Glutamatergic neuron (in vitro differentiated cells): ENCODE measurements at regions not wholly inside any gene's neighbourhood (a gene's known extent, or its start where the extent isn't known, plus 50 kb on each side); places are given as distances from the start of the nearest gene placed in this dataset. TPM values are rescaled to one million over a fixed set of nuclear protein-coding genes. Genes with fewer than 3 reads are reported as not detected.
"Not testable (repeated sequence)": the region's sequence is repeated elsewhere in the genome, so short reads cannot be mapped to it uniquely, and the experiment has no call there.

Experiments
- DNase-seq: peaks from one replicate; pipeline ENCODE4 v3.0.0; 2022
- H3K27ac Mint-ChIP-seq: one replicate; pipeline ENCODE4 v1.8.0; 2020; ENCODE audit warnings: mild to moderate bottlenecking, mixed read lengths, inconsistent platforms; ENCODE audit not compliant: unreplicated experiment
- H3K27me3 Mint-ChIP-seq: one replicate; pipeline ENCODE4 v1.8.0; 2020; ENCODE audit warnings: mild to moderate bottlenecking, moderate library complexity, mixed read lengths, inconsistent platforms; ENCODE audit not compliant: unreplicated experiment
- H3K36me3 Mint-ChIP-seq: one replicate; pipeline ENCODE4 v1.8.0; 2020; ENCODE audit warnings: mild to moderate bottlenecking, mixed read lengths, inconsistent platforms; ENCODE audit not compliant: unreplicated experiment
- H3K4me1 Mint-ChIP-seq: one replicate; pipeline ENCODE4 v1.8.0; 2020; ENCODE audit warnings: mild to moderate bottlenecking, low read depth, mixed read lengths, inconsistent platforms; ENCODE audit not compliant: unreplicated experiment
- H3K4me3 Mint-ChIP-seq: one replicate; pipeline ENCODE4 v1.8.0; 2020; ENCODE audit warnings: mild to moderate bottlenecking, mixed read lengths, inconsistent platforms; ENCODE audit not compliant: unreplicated experiment
- H3K9me3 Mint-ChIP-seq: one replicate; pipeline ENCODE4 v1.8.0; 2020; ENCODE audit warnings: mild to moderate bottlenecking, moderate library complexity, mixed read lengths, inconsistent platforms; ENCODE audit not compliant: unreplicated experiment
- microRNA-seq: library from miRNA; unstranded; fragments of <30 nt; microRNA quantifications from one replicate; pipeline ENCODE4, GENCODE V29; 2020; ENCODE audit not compliant: unreplicated experiment

- H3K36me3 Mint-ChIP-seq, H3K4me1 Mint-ChIP-seq, H3K27ac Mint-ChIP-seq, H3K27me3 Mint-ChIP-seq, DNase-seq, H3K4me3 Mint-ChIP-seq, H3K9me3 Mint-ChIP-seq: not testable (repeated sequence)
Measured at GRCh38 chr1:148245443-148245842, 93.4 kb upstream of the NBPF11 start.

GRCh38 chr1:148233250-148233649 lies 81.2 kb upstream of the NBPF11 start:
- not testable (repeated sequence) for H3K9me3 Mint-ChIP-seq, H3K27me3 Mint-ChIP-seq, H3K4me3 Mint-ChIP-seq, H3K27ac Mint-ChIP-seq, H3K36me3 Mint-ChIP-seq, H3K4me1 Mint-ChIP-seq, DNase-seq

- H3K9me3 Mint-ChIP-seq, H3K27ac Mint-ChIP-seq, H3K4me3 Mint-ChIP-seq, H3K27me3 Mint-ChIP-seq, DNase-seq, H3K4me1 Mint-ChIP-seq, H3K36me3 Mint-ChIP-seq: not testable (repeated sequence)
Measured at GRCh38 chr1:148228846-148229245, 76.8 kb upstream of the NBPF11 start.

GRCh38 chr1:148222399-148223159 lies 70.5 kb upstream of the NBPF11 start:
- H3K4me3 Mint-ChIP-seq, H3K36me3 Mint-ChIP-seq, H3K9me3 Mint-ChIP-seq, DNase-seq, H3K27ac Mint-ChIP-seq, H3K27me3 Mint-ChIP-seq, H3K4me1 Mint-ChIP-seq: not testable (repeated sequence)

GRCh38 chr1:148221593-148221992 lies 69.5 kb upstream of the NBPF11 start:
- not testable (repeated sequence) for H3K27ac Mint-ChIP-seq, DNase-seq, H3K9me3 Mint-ChIP-seq, H3K27me3 Mint-ChIP-seq, H3K36me3 Mint-ChIP-seq, H3K4me3 Mint-ChIP-seq, H3K4me1 Mint-ChIP-seq

GRCh38 chr1:148219229-148219628 lies 67.1 kb upstream of the NBPF11 start:
- not testable (repeated sequence) for H3K9me3 Mint-ChIP-seq, DNase-seq, H3K4me1 Mint-ChIP-seq, H3K27me3 Mint-ChIP-seq, H3K4me3 Mint-ChIP-seq, H3K27ac Mint-ChIP-seq, H3K36me3 Mint-ChIP-seq

GRCh38 chr1:148211191-148211590 lies 59.1 kb upstream of the NBPF11 start:
- not testable (repeated sequence) for H3K27me3 Mint-ChIP-seq, H3K9me3 Mint-ChIP-seq, H3K4me1 Mint-ChIP-seq, H3K36me3 Mint-ChIP-seq, DNase-seq, H3K27ac Mint-ChIP-seq, H3K4me3 Mint-ChIP-seq

GRCh38 chr1:148210624-148211023 lies 58.5 kb upstream of the NBPF11 start:
- not testable (repeated sequence) for H3K27me3 Mint-ChIP-seq

GRCh38 chr1:148210166-148210565 lies 58.1 kb upstream of the NBPF11 start:
- not testable (repeated sequence) for H3K4me3 Mint-ChIP-seq, H3K4me1 Mint-ChIP-seq

More at GRCh38 chr1:148210624-148211023, 58.5 kb upstream of the NBPF11 start:
- DNase-seq, H3K27ac Mint-ChIP-seq, H3K9me3 Mint-ChIP-seq, H3K36me3 Mint-ChIP-seq, H3K4me3 Mint-ChIP-seq, H3K4me1 Mint-ChIP-seq: not testable (repeated sequence)

GRCh38 chr1:148202013-148202412 lies 49.9 kb upstream of the NBPF11 start:
- H3K27ac Mint-ChIP-seq, H3K4me1 Mint-ChIP-seq, H3K9me3 Mint-ChIP-seq, H3K36me3 Mint-ChIP-seq, H3K4me3 Mint-ChIP-seq, DNase-seq, H3K27me3 Mint-ChIP-seq: not testable (repeated sequence)

More at GRCh38 chr1:148210166-148210565, 58.1 kb upstream of the NBPF11 start:
- not testable (repeated sequence) for H3K27ac Mint-ChIP-seq, H3K9me3 Mint-ChIP-seq, DNase-seq, H3K27me3 Mint-ChIP-seq, H3K36me3 Mint-ChIP-seq

Small RNAs in the stretch of these regions (microRNA-seq; reads per million reads assigned to microRNA genes)
- gene MIR5087 (not detected), gene MIR6077 (not detected)
